BE2C (cell line): ENCODE measurements at regions not wholly inside any gene's neighbourhood (a gene's known extent, or its start where the extent isn't known, plus 50 kb on each side); places are given as distances from the start of the nearest gene placed in this dataset.

Source experiments
- DNase-seq: peaks from one replicate; pipeline ENCODE4 v3.0.0-alpha.2; 2020
- H3K27me3 ChIP-seq: fragments of 250-450 bp; sonication (Bioruptor Pico); 2 replicates; pipeline ENCODE4 v1.5.1; 2020; ENCODE audit warnings: mild to moderate bottlenecking
- H3K36me3 ChIP-seq: fragments of 250-450 bp; sonication (Bioruptor Pico); 2 replicates; pipeline ENCODE4 v1.5.1; 2020; ENCODE audit warnings: mild to moderate bottlenecking
- H3K4me1 ChIP-seq: fragments of 250-450 bp; sonication (Bioruptor Pico); 2 replicates; pipeline ENCODE4 v1.5.1; 2020
- H3K4me3 ChIP-seq: 2 replicates; pipeline ENCODE4 v1.5.1; 2011; ENCODE audit warnings: low read depth, low read length
- H3K9me3 ChIP-seq: fragments of 250-450 bp; sonication (Bioruptor Pico); 2 replicates; pipeline ENCODE4 v1.5.1; 2020
- TF ChIP-seq, protein P1 (sequence below): IDR thresholded peaks from 2 replicates; pipeline ENCODE4 v1.5.1; 2012; ENCODE audit warnings: mild to moderate bottlenecking, low read depth, low read length

- Histone ChIP-seq H3K9me3 (no peaks in the 10 kb centered on the region), H3K4me3 (no peak overlapping the region), H3K4me1 (peaks cover 10% of the 10 kb centered on the region), H3K36me3 (no peaks in the 10 kb centered on the region), H3K27me3 (no peaks in the 10 kb centered on the region)
- TF ChIP-seq, protein P1, sequence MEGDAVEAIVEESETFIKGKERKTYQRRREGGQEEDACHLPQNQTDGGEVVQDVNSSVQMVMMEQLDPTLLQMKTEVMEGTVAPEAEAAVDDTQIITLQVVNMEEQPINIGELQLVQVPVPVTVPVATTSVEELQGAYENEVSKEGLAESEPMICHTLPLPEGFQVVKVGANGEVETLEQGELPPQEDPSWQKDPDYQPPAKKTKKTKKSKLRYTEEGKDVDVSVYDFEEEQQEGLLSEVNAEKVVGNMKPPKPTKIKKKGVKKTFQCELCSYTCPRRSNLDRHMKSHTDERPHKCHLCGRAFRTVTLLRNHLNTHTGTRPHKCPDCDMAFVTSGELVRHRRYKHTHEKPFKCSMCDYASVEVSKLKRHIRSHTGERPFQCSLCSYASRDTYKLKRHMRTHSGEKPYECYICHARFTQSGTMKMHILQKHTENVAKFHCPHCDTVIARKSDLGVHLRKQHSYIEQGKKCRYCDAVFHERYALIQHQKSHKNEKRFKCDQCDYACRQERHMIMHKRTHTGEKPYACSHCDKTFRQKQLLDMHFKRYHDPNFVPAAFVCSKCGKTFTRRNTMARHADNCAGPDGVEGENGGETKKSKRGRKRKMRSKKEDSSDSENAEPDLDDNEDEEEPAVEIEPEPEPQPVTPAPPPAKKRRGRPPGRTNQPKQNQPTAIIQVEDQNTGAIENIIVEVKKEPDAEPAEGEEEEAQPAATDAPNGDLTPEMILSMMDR = no peak
- peak; percentile 68 for DNase-seq
These were observed 75.2 kb upstream of the TP53I11 start for GRCh38 chr11:45025716-45026492.

GRCh38 chr11:45026835-45027234 is 76.2 kb upstream of the TP53I11 start:
- Histone ChIP-seq H3K36me3 (no peaks in the 10 kb centered on the region), H3K4me3 (no peak overlapping the region), H3K4me1 (peaks cover 6% of the 10 kb centered on the region), H3K9me3 (no peaks in the 10 kb centered on the region), H3K27me3 (no peaks in the 10 kb centered on the region)
- DNase-seq = no peak
- TF ChIP-seq, protein P1 = no peak

DNA sequence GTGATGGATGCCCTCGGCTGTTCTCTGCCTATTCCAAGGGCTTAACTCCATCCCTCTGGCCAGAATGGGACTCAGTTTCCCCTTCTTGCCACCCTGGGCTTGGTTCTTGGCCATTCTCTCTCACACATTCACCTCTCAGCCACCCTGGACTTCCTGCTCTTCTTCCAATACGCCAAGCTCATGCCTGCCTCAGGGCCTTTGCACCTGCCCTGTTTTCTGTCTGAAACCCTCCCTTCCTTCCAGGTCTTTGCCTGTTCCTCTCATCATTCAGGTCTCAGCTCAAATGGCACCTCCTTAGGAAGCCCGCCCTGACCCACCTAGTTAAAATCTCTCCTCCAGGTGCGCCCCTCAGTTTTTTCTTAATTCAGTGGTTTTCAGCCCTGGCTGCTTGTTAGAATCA is 76.6 kb upstream of the TP53I11 start:
- H3K27me3 ChIP-seq = no peaks in the 10 kb centered on the region
- peaks cover 6% of the 10 kb centered on the region for H3K4me1 ChIP-seq
- TF ChIP-seq, protein P1 = no peak
- no peaks in the 10 kb centered on the region for H3K36me3 ChIP-seq
- H3K4me3 ChIP-seq = no peak overlapping the region
- no peak for DNase-seq
- no peaks in the 10 kb centered on the region for H3K9me3 ChIP-seq

DNA sequence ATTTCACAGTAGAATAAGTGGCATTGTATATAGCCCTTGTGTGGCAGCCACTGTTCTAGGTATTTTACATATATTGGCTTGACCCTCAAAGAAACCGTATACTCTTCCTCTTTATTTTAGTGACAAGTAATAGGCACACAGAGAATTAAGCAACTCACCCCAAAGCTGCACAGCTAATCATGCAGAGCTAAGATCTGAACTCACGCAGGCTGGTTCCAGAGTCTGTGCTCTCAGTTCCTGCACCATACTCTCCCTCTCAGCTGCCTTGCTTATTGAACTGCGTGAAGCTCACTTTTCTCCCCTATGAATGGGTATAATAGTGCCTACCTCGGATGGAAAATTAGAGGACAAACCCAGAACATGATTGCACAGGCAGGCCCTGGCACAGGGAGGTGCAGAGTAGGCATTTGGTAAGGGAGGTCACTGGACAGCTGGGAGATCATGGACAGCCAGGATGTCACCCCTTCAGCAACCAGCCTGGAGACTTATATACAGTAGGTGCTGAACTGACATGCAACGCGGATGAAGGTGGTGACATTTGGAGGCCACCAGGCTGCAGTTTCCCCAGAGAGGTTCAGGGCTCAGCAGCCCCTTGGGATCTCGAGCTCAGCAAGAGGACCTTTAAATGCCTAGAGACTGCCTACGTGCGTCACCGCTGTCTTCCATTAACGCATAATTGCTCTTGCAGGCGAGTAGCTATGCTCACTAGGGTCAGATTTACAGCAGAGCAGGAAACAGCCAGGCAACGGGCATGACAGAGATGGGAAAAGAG is 78.4 kb upstream of the TP53I11 start:
- Histone ChIP-seq H3K4me1 (peaks cover 6% of the 10 kb centered on the region), H3K36me3 (no peaks in the 10 kb centered on the region), H3K9me3 (no peaks in the 10 kb centered on the region), H3K27me3 (no peaks in the 10 kb centered on the region), H3K4me3 (no peak overlapping the region)
- TF ChIP-seq, protein P1 = no peak
- peak; percentile 30 for DNase-seq

- H3K27me3 ChIP-seq = no peaks in the 10 kb centered on the region
- TF ChIP-seq, protein P1 = no peak
- H3K4me1 ChIP-seq = peaks cover 6% of the 10 kb centered on the region
- H3K36me3 ChIP-seq = no peaks in the 10 kb centered on the region
- H3K9me3 ChIP-seq = no peaks in the 10 kb centered on the region
- DNase-seq = no peak
- H3K4me3 ChIP-seq = no peak overlapping the region
These were observed 80.1 kb upstream of the TP53I11 start for GRCh38 chr11:45030778-45031177.
